OCI-LY1 (cell line): ENCODE measurements at regions not wholly inside any gene's neighbourhood (a gene's known extent, or its start where the extent isn't known, plus 50 kb on each side); places are given as distances from the start of the nearest gene placed in this dataset.

ENCODE experiments used
- EZH2 ChIP-seq: fragments of 200-600 bp; sonication (generic), shearing (Covaris generic); IDR thresholded peaks from 2 replicates; pipeline ENCODE4 v1.8.0; 2017; ENCODE audit warnings: borderline replicate concordance, mixed run types, mild to moderate bottlenecking, antibody characterized with exemption, low read length, moderate library complexity, mixed read lengths
- TF ChIP-seq, protein P1 (sequence below): fragments of 200-600 bp; sonication (generic), shearing (Covaris generic); IDR thresholded peaks from 2 replicates; pipeline ENCODE4 v1.5.1; 2017; ENCODE audit warnings: mild to moderate bottlenecking, antibody characterized with exemption, low read length, moderate library complexity, mixed read lengths

DNA sequence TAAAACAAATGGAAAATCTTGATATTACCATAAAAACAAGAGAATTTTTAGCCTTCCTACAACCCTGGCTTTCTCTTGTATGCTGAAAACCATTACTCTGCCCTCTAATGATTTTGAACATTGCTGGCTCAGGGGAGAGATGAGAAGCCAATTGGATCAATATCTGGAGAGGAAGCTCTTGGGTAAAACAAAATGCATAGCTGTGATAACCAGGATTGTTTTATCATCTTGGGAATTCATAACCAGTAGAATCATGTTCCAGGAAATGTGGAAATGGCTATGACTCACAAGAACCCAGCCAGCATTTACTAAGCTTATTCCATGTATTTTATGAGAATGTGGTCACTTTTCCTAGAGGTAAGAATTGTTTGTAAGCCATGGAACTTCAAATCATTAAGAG lies 51.1 kb upstream of the CTNND2 start:
- TF ChIP-seq, protein P1, sequence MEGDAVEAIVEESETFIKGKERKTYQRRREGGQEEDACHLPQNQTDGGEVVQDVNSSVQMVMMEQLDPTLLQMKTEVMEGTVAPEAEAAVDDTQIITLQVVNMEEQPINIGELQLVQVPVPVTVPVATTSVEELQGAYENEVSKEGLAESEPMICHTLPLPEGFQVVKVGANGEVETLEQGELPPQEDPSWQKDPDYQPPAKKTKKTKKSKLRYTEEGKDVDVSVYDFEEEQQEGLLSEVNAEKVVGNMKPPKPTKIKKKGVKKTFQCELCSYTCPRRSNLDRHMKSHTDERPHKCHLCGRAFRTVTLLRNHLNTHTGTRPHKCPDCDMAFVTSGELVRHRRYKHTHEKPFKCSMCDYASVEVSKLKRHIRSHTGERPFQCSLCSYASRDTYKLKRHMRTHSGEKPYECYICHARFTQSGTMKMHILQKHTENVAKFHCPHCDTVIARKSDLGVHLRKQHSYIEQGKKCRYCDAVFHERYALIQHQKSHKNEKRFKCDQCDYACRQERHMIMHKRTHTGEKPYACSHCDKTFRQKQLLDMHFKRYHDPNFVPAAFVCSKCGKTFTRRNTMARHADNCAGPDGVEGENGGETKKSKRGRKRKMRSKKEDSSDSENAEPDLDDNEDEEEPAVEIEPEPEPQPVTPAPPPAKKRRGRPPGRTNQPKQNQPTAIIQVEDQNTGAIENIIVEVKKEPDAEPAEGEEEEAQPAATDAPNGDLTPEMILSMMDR, result no peak
- TF ChIP-seq EZH2, result no peak
